HG03025 (cell line): ENCODE measurements at regions not wholly inside any gene's neighbourhood (a gene's known extent, or its start where the extent isn't known, plus 50 kb on each side); places are given as distances from the start of the nearest gene placed in this dataset.

Experiments used
- ATAC-seq: cut with Tn5 transposase; IDR thresholded peaks from one replicate; pipeline ENCODE4 v1.9.1; 2021; ENCODE audit warnings: mild to moderate bottlenecking, moderate library complexity; ENCODE audit not compliant: unreplicated experiment, low FRiP score

DNA sequence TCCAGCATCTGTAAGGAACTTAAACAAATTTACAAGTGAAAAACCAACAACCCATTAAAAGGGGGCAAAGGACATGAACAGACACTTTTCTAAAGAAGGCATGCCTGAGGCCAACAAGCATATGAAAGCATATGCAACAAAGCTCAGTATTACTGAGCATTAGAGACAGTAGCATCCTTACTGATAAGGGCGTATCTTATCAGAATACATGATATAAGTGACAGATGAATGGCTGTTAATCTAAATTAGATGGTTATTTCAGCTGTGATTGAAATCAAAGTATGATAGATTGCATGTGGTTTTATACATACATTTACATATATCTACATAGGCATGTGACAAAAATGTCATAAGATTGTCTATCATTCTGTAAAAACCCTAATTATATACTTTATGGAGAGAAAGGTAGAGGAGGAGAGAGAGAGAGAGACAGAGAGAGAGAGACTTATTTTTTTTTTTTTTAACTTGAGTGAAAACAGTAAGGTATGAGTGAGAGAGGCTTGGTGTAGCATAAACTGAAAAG lies 1240.7 kb downstream of the FAM181B start:
- ATAC-seq, result no peak

DNA sequence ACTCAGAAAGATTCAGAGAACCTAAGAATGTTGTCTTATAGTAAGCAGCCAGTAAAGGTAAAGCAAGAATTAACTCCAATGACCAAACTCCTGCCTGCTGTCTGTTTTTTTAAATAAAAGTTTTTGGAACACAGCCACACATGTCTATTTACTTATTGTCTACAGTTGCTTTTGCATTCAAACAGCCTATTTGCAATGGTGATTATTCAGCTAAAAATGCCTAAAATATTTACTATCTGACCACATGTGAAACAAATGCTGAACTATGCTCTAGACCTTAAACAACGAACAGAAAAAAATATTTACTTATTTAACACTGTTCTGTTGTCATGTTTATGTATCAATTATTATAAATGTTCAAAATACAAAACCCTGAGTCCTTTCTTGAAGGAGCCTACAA lies 1246.6 kb downstream of the FAM181B start:
- ATAC-seq, result no peak

DNA sequence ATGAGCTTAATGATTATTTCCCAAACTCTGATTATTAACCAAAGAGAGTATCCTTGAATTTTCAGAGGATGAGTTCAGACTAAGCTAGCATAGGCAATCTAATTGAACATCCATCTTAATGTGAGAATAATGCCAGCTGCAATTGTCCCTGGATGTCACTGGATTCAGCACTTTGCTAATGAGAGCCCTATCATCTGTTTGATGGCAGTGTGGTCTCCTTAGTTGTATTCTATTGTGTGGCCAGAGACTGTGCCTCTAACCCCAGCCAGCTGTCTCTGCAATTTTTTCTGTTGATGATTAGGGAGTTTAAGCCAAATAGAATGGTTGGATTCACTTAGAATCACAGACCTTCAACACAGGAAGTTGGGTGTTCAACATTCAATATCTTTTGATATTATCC lies 1249.5 kb downstream of the FAM181B start:
- ATAC-seq, result no peak

DNA sequence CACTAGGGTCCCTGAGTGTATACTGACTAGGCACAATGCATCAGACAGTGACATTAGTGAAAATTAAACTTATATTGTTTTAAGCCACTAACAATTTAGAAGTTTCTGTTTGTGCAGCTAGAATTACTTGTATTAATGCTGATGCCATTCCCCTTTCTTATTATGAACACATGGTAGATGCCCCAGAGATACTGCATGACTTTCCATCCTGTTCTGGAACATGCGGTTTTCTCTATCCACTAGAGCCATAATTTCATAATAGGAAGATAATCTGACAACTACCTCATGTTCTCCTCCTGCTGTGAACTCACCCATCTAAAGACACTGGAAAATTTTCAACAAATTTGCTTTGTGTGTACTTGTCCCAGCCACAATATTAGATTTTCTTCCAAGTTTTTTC lies 1256.4 kb downstream of the FAM181B start:
- no peak for ATAC-seq

DNA sequence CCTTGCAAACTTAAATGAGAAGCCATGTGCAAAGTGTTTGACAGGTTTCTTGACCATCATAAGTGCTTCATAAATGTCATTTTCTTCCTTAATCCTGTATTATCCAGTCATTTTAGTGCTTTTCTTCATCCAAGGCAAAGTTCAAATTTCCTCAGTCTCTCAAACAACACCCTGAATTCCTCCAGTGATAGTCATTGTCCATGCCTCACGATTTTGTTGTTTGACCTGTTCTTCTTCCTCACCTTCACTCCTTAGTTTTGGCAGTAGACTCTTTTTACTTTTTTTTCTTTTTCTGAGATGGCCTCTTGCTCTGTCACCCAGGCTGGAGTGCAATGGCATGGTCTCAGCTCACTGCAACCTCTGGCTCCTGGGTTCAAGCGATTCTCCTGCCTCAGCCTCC lies 1257.3 kb downstream of the FAM181B start:
- no peak for ATAC-seq

DNA sequence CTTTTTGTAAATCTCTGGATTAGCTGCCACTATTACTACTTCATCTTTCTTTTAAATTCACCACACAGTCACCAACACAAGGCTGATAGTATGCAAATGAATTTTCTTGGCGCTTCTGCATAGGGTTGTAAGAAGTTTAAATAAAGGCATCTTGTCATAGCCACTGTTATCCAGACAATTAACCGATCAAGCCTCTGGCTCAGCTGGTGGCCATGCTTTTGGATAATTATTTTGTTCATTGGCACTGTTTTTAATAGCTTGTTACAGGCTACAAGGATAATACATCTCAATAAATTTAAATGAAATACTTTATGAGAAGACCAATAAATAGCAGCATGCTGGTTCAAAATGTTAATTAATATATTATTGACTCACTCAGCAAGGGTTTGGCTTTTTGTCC lies 1261.0 kb downstream of the FAM181B start:
- no peak for ATAC-seq

DNA sequence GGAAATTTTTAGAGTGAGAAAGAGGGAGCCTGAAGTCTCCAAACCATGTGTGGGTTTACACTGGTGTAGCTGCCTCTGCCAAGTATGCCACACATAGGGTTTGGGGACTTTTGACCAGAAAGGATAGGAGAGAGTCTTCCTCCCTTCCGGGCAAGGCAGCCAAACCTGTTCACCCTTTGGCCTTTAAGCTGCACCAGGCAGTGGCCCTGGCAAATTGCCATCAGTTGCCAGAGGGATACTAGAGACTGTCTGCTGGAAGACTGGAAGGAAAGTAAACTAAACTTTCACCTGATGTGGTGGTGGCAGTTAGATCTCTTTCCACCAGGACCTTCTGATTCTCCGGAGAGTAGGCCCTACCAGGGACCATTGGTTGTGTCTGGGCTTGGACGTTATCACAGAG lies 1263.2 kb downstream of the FAM181B start:
- ATAC-seq, result no peak

DNA sequence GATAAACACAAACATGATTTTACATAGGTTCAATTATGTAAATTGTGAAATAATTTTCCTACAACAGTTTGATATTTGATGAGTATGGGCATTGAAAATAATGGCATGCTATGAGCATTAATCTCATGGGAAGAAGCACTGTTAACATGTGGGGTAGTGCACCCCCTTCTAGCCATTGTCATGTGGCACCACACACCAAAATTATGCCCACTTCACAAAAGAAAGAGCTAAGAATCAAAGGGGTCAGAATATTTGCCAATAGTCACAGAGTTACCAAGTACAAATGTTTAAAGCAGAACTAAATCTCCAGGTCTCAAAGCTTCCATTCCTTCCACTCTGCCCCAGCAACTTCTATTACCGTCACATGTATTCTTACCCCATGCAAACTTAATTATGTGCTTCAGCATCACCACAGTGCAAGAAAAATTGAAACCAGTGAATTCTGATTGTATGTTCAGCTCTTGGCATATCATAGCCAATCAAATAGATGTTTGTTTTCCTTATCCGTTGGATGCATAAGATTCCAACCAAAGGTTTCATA lies 1273.8 kb downstream of the FAM181B start:
- ATAC-seq, result no peak

DNA sequence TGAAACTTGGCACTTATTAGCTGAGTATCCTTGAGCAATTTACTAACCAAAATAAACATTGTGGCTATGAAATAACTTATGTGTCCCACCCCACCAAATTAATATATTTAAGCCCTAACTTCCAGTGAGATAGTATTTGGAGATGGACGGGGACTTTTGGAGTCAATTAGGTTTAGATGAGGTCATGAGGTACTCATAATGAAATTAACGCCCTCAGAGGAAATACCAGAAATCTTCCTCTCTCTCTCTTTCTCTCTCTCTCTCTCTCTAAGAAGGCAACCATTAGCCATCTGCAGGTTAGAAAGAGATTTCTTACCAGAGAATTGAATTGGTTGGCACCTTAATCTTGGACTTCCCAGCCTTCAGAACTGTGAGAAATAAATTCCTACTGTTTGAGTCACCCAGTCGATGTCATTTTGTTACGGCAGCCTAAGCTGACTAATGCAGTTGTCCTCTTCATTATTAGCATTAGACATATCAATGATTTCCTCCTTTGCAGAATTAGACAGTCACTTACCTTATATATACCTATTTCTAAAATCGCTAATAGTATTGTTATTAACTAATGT lies 1284.0 kb downstream of the FAM181B start:
- no peak for ATAC-seq

DNA sequence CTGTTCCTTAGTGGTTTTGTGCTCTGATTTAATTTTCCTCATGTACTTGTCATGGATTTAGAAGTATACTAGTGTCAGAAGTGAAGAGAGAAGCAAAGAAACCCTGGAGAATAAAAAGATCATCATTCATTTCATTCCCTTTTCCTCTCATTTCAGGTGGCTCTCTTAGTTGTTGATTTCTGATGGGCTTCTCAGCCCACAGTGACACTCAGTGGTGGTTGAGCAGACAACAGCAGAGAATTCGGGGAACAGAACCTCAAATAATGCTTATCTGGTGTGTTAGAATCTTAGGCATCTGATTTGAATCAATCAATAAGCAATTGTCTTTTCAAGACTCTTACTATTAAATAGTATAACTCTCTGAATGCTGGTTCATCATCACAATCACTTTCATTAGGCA lies 1289.4 kb downstream of the FAM181B start:
- ATAC-seq, result no peak

DNA sequence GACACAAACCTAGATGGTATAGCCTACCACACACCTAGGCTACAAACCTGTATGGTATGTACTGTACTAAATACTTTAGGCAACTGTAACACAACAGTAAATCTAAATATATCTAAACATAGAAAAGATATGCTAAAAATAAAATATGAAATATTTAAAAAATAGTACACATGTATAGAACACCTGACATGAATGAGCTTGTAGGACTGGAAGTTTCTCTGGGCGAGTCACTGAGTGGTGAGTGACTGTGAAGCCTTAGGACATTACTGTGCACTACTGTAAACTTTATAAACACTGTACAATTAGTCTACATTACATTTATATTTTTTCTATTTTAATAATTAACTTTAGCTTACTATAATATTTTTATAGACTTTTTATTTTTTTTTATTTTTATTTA lies 1301.3 kb downstream of the FAM181B start:
- ATAC-seq, result no peak

DNA sequence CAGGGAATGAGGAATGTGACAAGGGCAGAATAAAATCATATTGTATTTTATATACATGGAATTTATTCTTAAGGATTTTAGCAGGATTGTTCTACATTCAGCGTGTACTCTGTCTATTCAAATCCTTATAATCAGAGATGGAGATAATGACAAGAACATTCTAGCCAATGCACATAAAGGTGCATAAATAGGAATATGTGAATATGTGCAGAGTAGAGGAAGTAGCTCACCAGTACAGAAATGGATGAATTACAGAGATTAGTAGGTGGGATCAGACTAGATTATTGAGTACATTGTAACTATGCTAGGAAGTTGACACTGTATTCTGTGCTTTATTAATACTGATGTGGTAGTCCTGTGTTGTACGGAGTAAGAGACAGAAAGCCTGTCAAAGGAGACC lies 1308.8 kb downstream of the FAM181B start:
- no peak for ATAC-seq

DNA sequence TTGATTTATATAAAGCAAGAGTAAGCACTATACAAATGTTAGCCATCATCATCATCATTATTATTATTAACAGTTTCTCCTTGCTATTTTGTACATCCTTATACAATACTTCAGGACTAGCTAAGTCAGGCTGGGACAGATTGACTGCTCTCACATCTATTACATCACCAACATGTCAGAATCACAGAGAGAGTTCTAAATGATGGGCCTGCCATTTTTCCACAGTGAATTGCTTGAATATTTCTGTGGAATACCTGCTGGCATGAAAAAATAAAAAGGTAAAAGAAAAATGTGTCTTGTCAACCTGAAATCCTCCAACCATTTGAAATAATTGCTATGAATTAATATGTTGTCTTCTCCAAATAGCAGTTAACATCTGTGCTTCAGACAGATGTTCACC lies 1311.3 kb downstream of the FAM181B start:
- ATAC-seq, result no peak

DNA sequence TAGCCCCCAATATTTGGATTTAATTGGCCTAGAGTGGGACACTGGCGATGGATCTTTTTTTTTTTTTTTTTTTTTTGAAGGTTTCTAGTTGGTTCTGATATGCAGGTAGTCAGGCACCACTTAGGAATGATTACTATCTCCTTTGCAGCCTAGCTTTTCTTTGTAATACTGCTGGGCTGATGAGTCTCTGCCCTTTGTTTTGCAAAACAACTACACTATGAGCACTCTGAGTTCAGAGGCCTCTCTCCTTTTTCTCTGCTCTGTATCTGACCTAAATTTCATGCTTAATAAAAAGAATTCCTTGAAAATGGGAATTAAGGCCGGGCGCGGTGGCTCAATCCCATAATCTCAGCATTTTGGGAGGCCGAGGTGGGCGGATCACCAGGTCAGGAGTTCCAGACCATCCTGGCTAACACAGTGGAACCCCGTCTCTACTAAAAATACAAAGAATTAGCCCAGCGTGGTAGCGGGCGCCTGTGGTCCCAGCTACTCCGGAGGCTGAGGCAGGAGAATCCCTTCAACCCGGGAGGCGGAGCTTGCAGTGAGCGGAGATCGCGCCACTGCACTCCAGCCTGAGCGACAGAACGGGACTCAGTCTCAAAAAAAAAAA lies 1312.3 kb downstream of the FAM181B start:
- ATAC-seq, result no peak

DNA sequence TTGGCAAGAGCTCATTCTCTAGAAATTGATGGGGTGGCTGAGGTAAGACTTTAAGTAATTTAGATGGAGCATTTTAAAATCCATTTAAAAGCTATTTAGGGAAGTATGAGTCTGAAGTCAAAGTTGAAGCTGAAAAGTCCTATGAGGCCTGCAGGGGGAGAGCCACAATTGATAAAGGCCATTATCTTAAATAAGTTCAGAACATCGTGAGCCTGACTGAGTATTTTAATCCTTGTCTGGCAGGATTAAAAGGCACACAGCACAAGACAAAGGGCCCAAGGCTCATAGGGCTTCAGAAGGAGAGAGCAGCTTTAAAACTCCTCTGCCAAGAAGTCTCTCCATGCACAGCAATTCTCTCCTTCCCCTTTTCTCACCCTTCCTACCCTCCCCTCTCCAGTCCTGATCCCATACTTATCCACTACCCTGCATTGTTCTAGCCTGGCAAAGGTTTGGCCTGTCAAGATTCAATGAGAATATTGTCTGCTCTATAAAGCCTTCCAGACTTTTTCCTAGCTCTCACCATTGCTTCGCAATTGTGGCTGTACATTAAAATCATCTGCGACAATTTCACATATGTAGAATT lies 1312.9 kb downstream of the FAM181B start:
- ATAC-seq, result no peak

DNA sequence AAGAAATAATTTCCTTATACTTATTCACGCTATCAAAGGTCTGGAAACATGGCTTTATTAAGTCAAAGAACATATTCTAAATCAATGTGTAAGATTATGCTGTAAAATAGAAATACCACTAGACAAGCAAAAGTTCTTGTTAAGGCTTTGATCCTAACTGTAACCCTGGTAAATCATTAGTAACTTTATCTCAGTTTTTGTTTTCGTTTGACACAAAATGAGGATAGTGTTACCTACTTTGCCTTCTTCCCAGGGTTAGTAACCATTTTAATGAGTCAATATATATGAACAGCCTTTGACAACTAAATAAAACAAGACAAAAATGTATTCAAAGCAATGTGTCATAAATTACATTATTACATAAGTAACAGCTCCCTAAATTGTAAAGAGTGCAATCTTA lies 1336.3 kb downstream of the FAM181B start:
- no peak for ATAC-seq

DNA sequence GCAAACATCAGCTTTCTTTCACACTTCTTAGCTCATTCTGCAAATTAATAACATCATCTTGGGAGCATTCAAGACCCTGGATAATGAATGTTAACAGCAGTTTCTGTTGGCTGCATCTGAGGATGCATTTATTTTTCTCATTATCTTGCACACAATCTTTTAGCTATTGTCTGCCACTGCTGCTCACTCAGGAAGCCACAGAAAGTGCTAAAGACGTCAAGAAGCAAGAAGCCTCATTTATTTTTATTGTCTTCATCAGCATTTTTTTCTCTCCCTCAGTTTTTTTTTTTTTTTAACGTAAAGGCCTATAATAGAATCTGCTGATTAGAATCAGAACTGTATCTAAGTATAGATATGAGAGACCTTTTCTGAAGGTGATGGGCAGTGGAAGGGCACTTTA lies 1339.4 kb downstream of the FAM181B start:
- ATAC-seq, result no peak

DNA sequence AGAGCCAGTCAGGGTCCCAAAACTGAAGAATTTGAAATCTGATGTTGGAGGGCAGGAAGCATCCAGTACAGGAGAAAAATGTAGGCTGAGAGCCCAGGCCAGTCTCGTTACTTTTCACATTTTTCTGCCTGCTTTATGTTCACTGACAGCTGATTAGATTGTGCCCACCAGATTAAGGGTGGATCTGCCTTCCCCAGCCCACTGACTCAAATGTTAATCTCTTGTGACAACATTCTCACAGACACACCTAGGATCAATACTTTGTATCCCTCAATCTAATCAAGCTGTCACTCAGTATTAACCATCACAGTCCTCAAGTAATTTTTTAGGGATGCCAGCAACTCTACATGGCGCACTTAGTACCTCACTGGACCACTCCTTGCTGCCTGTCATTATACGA lies 1345.3 kb downstream of the FAM181B start:
- no peak for ATAC-seq

DNA sequence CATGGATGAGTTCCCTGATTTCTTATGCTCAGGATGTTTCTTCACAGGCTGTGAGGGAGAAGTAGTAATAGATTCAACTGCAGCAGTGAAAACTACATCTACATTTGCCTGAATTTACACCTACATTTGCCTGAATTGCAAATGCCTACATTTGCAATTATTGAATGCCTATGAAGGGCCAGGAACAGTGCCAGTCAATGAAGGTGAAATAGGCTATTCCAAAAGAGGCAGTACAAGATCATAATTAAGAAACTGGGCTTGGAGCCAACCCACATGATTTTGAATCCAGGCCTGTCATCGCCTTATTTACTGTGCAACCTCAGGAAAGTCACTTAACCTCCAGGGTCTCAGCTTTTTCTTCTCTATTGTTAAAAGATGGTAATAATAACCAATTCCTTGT lies 1353.3 kb downstream of the FAM181B start:
- ATAC-seq, result no peak

DNA sequence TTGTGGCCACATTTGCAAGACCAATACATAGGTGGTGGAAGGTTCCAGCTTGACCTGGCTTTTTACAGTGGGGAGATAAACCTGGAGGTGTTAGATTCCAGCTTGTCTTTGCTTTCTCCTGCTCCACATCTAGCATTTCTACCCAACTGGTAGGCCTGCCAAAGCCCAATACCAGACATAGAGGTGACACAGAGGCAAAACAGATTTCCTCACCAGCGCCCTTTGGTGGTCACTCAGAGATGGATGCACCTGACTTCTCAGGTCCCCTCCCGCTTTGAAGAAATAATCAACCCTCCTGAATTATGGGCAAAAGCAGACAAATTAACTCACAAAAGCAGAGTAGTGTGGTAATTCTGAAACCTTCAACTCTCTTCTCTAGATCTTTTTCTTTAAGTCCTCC lies 1356.2 kb downstream of the FAM181B start:
- no peak for ATAC-seq

DNA sequence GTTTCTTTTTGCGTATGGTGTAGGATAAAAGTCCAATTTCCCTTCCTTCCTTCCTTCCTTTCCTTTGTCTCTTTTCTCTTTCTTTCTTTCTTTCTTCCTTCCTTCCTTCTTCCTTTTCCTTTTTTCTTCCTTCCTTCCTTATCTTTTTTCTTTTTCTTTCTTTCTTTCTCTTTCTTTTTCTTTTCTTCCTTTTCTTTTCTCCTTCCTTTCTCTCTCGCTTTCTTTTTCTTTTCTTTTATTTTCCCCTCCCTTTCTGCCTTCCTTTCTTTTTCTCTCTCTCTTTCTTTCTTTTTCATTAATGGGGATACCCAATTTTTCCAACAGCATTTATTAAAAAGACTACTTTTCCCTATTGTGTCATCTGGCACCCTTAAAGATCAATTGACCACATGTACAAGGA lies 1359.7 kb downstream of the FAM181B start:
- no peak for ATAC-seq

DNA sequence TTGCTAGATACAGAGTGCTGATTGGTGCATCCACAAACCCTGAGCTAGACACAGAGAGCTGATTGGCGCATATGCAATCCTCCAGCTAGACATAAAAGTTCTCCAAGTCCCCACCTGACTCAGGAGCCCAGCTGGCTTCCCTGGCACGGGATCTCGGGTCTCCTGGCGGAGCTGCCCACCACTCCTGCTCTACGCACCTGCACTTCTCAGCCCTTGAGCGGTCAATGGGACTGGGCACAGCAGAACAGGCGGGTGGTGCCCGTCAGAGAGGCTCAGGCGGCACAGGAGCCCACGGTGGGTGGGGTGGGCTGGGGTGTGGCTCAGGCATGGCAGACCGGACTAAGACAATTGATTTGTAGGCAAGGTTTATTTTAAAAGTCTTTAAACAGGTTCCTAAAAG lies 1365.5 kb downstream of the FAM181B start:
- no peak for ATAC-seq
